Urinary bladder (tissue), 3 donors: ENCODE measurements at regions not wholly inside any gene's neighbourhood (a gene's known extent, or its start where the extent isn't known, plus 50 kb on each side); places are given as distances from the start of the nearest gene placed in this dataset.

ENCODE experiments used
- DNase-seq: peaks from one replicate; pipeline ENCODE4 v3.0.0-alpha.2; 2015; ENCODE audit errors: extremely low spot score
- H3K27ac ChIP-seq: one replicate; pipeline ENCODE4 v1.5.1; 2013; ENCODE audit warnings: low read depth, mild to moderate bottlenecking, moderate library complexity
- H3K36me3 ChIP-seq: one replicate; pipeline ENCODE4 v1.6.1; 2013; ENCODE audit warnings: mild to moderate bottlenecking, moderate library complexity; ENCODE audit not compliant: insufficient read depth
- H3K4me1 ChIP-seq: one replicate; pipeline ENCODE4 v1.6.1; 2013; ENCODE audit warnings: mild to moderate bottlenecking, moderate library complexity; ENCODE audit not compliant: insufficient read depth
- H3K4me3 ChIP-seq: one replicate; pipeline ENCODE4 v1.5.1; 2013; ENCODE audit warnings: low read depth, low read length
- WGBS: extraction: QIAGEN DNeasy Blood & Tissue Kit; methylation state at CpG from one replicate; pipeline ENCODE4 v1.1.7; 2013; 5-methylcytosine and 5-hydroxymethylcytosine counted together
- donor health status: healthy with polysubstance abuse.
- donor health status: healthy.

DNA sequence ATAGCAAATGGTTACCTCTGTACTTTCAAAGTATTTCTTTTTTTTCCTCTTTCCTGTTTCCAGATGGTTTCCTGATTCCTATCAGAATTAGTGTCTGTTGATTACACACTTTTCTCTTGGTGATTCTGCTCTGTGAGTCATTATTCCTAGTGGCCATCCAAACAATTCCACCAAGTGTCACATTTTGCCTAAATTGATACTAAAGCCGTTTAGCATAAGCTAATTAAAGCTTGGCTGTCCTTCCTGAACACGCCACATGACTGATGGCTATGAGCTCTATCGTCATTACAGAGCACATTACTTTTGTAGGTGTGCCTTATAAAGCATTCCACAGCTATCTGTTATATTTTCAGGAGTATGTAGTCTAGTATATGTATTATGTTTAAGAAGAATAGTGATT is 671.2 kb downstream of the CDH8 start:
- H3K4me3 ChIP-seq: no peak overlapping the region

DNA sequence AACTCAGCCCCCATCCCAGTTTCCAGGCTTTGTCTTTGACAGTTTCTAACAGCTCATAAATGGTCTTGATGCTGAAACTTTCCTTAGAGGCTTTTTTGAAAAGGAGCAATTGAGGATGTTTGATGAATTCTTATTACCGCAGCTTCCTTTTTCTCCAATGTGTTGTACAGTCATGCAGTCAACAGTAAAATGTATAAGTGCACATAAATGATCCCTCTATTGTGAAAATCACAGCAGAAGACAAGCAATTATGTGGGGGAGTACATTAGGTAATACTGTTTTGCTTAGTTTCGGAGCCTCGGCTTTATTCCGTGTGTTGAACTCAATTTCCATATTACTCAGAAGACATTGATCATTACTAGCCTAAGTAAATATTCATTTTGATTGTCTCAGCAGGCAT is 673.7 kb downstream of the CDH8 start:
- H3K27ac ChIP-seq: no peak overlapping the region
- DNase-seq: no peak
- H3K4me1 ChIP-seq: no peaks in the 10 kb centered on the region
- WGBS: 95% methylated on average over 4 of the region's 4 CpGs
- H3K4me3 ChIP-seq: no peak overlapping the region
- H3K36me3 ChIP-seq: no peaks in the 10 kb centered on the region

More for the DNA sequence above, 671.2 kb downstream of the CDH8 start:
- no peaks in the 10 kb centered on the region for H3K4me1 ChIP-seq
- WGBS: 63% methylated on average over 3 of the region's 3 CpGs
- no peaks in the 10 kb centered on the region for H3K36me3 ChIP-seq
- H3K27ac ChIP-seq: no peak overlapping the region
- DNase-seq: no peak

DNA sequence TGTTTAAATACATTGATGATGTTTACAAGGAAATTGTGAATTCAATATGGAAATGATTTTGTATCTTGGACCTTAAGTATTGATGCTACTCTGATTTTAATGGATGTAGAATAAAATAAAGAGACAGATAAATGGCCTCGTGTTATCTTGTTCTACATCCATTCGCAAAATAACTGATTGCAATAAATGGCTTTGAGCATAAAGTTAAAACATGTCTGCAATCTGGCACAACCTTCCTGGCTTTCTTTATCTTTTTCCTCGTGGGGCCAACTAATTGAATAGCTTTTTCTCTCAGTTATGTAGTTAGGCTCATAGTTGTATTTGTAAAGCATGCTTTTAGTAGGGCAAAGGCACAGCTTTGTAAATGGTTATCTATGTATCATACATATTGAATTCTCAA is 691.4 kb downstream of the CDH8 start:
- Histone ChIP-seq H3K4me3 (no peak overlapping the region), H3K36me3 (no peaks in the 10 kb centered on the region), H3K27ac (no peak overlapping the region), H3K4me1 (no peaks in the 10 kb centered on the region)
- 43% methylated on average over 3 of the region's 3 CpGs for WGBS
- no peak for DNase-seq

DNA sequence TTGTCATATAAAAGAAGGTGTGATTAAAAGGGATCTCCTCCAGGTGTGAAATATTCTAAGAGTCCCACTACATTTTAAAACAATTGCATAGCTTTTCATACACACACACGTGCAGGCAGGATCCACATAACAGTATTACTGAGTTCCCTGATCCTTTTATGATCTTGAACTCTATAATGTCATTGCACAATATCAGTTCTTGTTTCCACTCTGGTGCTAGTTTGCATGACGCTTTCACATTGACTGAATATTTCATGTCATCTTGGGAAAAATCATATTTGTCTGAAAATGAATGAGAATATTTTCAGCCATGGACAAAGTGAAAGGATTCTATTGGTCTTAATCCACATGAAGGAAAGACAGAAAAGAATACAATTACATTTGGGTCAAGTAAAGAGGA is 703.8 kb downstream of the CDH8 start:
- DNase-seq: no peak
- Histone ChIP-seq H3K4me1 (no peaks in the 10 kb centered on the region), H3K4me3 (no peak overlapping the region), H3K36me3 (no peaks in the 10 kb centered on the region), H3K27ac (no peak overlapping the region)
- WGBS: 60% methylated on average over 2 of the region's 2 CpGs

DNA sequence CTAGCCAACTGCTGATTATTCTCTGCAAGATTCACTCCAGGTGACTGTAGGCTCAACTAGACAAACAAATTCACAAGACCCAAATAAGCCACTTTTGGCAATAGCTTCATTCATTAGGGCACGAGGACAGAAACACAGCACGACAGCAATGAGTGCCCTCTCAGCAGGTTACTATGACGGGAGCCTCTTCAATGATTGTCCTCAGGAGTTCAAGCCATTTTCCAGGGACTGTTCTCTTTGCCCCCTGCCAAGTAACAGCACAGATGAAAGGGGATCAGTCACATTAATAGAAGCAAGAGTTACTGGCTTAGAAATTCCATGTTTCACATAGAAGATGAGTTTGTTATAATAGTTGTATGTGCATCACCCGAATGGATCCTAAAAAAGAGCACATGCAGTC is 712.2 kb downstream of the CDH8 start:
- H3K4me3 ChIP-seq: no peak overlapping the region
- 66% methylated on average over 4 of the region's 4 CpGs for WGBS
- H3K36me3 ChIP-seq: no peaks in the 10 kb centered on the region
- DNase-seq: no peak
- H3K4me1 ChIP-seq: no peaks in the 10 kb centered on the region
- no peak overlapping the region for H3K27ac ChIP-seq

DNA sequence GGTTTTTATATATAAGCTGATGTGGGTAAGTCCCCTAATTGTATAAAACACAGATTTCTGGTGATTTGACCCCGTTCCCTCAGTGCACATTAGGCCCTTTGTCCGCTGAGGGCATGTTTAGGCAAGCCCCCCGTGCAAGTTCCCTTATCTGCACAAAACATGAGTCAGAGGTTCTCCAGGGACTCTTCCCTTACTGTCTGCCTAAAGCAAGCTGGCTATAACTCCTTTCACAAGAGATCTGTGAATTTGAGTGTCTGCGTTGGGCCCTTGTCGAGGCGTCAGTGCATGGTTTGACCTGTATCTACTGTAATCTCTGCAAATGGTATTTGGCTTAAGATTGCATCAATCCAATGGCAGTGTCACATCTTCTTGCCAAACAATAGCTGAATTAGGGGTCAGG is 712.8 kb downstream of the CDH8 start:
- H3K27ac ChIP-seq: no peak overlapping the region
- no peaks in the 10 kb centered on the region for H3K36me3 ChIP-seq
- DNase-seq: no peak
- no peaks in the 10 kb centered on the region for H3K4me1 ChIP-seq
- WGBS: 57% methylated on average over 6 of the region's 6 CpGs
- no peak overlapping the region for H3K4me3 ChIP-seq

DNA sequence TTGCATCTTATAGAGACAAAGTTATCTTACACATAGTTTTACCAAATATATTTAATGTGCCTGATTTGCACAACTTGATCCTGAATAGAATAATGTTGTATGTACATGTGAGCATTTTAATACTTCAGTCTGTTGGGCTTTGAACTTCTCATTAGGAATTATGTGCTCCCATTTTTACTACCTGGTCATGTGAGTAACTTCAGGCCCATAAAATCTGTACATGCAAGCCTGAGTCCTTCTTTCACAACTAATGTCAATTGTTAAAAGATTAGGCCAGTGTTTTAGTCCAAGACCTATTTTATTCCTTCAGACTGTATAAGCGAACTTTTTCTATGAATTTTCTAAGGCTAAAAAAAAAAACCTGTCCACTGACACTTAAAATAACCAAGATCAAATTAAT is 715.4 kb downstream of the CDH8 start:
- no peak for DNase-seq
- no peak overlapping the region for H3K27ac ChIP-seq
- 76% methylated on average over 1 of the region's 1 CpG for WGBS
- no peaks in the 10 kb centered on the region for H3K36me3 ChIP-seq
- no peaks in the 10 kb centered on the region for H3K4me1 ChIP-seq
- no peak overlapping the region for H3K4me3 ChIP-seq

DNA sequence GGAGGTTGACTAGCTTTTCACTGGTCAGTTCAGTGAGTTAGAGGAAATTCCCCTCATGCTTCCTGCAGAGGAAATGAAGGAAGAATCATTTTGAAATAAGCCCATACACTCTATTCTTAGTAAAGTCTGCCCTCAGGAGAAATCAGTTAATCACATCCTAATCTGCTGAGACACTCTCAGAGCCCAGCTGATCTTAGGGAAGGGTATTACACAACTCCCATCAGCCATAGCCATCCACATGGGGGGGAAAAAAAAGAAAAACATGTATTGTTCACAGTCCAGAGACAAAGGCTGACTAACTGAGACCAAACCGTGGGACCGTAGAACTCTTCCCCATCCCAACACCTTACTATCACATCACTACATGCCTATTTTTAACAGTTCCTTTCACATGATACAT is 722.3 kb downstream of the CDH8 start:
- Histone ChIP-seq H3K4me1 (no peaks in the 10 kb centered on the region), H3K36me3 (no peaks in the 10 kb centered on the region), H3K27ac (no peak overlapping the region), H3K4me3 (no peak overlapping the region)
- 89% methylated on average over 2 of the region's 2 CpGs for WGBS
- DNase-seq: no peak

DNA sequence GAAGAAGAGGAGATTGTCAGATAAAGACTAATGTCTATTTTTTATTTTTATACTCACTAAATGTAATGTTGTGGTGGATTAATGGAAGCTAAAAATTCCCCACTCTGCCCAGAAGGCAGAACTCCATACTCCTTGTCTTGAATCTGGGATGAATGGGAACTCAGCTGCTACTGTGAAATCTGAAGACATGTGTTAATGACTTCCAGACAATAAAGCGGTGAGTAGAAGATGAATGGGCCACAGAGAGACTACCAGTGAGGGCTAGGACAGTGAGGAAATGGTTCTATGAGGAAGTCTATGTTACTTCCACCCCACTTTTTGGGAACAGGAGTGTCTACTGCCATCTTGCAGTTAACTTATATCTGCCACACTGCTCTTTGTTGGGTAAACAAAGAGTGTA is 726.9 kb downstream of the CDH8 start:
- H3K4me3 ChIP-seq: no peak overlapping the region
- H3K4me1 ChIP-seq: no peaks in the 10 kb centered on the region
- H3K36me3 ChIP-seq: no peaks in the 10 kb centered on the region
- 80% methylated on average over 1 of the region's 1 CpG for WGBS
- H3K27ac ChIP-seq: no peak overlapping the region
- DNase-seq: no peak

DNA sequence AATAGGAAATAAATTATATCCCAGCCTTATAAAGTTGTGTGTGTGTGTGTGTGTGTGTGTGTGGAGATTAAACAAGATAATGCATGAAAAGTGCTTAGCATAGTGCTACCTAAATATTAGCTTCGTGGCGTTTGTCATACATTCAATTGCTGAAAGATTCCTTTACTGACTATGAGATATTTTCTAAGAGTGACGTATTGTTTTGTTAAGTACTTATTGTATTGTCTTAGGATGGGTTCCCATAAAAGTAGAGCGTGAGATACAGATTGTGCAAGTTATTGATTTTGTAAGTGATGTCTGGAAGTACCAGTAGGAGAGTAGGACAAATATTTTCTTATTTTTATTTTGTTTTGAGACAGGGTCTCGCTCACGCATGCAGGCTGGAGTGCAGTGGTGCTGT is 730.0 kb downstream of the CDH8 start:
- 89% methylated on average over 6 of the region's 6 CpGs for WGBS
- no peaks in the 10 kb centered on the region for H3K36me3 ChIP-seq
- H3K4me1 ChIP-seq: no peaks in the 10 kb centered on the region
- H3K27ac ChIP-seq: no peak overlapping the region
- H3K4me3 ChIP-seq: no peak overlapping the region
- DNase-seq: no peak

DNA sequence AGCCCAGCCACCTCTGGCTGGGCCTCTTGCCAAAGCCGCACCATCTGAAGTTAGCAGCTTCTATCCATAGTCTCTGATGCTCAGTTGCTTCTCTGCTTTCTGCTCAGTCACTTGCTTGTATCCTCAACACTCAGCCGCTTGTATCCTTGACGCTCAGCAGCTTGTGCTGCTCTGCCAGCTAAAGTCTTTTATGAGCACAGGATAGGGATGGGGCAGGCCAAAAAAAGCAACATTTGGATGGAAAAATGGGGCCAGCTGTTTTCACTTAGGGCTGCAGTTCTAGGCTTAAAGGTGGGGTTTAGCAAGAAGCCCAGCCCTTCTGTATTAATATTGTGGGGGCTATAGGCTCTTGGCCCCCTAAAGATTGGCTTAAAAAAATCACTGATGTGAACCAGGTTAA is 739.4 kb downstream of the CDH8 start:
- peak; percentile 17 for DNase-seq
- no peak overlapping the region for H3K4me3 ChIP-seq
- WGBS: 36% methylated on average over 3 of the region's 3 CpGs
- H3K4me1 ChIP-seq: no peaks in the 10 kb centered on the region
- no peak overlapping the region for H3K27ac ChIP-seq
- H3K36me3 ChIP-seq: no peaks in the 10 kb centered on the region

DNA sequence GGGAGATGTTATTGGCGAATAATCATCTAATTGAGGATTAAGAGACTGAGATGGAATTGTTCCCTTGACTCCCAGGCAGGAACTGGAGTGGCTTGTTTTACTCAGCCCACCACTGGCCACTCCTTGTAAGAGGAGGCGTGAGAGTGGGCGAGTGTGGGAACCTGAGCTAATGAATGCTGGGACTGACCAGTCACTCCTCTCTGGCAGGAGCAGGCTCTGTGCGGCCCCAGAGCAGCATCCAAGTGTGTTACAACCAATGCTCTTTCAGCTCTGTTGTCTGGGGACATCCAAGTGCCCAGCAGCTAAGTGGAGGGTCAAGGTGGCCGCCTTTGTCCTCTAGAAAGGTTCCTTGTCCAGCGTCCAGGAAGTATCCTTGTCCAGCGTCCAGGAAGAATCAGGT is 739.9 kb downstream of the CDH8 start:
- H3K4me1 ChIP-seq: no peaks in the 10 kb centered on the region
- no peak overlapping the region for H3K27ac ChIP-seq
- no peak for DNase-seq
- no peaks in the 10 kb centered on the region for H3K36me3 ChIP-seq
- H3K4me3 ChIP-seq: no peak overlapping the region
- WGBS: 82% methylated on average over 7 of the region's 7 CpGs

DNA sequence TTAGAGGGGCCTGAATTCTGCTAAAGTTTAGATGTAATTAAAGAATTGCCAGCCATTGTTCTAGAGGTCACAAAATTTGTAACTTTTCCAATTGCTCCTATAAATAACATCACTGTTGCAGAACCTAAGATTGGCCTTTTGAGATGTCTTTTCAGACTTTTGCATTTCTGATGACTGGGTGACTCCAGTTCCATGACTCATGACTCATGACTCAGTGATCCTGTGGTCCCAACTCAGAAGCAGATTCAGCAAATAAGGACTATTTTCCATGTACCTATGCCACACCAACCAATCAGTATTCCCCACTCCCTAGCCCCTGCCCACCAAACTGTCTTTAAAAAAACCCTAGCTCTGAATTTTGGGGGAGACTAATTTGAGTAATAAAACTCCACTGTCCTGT is 740.9 kb downstream of the CDH8 start:
- DNase-seq: no peak
- Histone ChIP-seq H3K27ac (no peak overlapping the region), H3K4me3 (no peak overlapping the region), H3K36me3 (no peaks in the 10 kb centered on the region), H3K4me1 (no peaks in the 10 kb centered on the region)

DNA sequence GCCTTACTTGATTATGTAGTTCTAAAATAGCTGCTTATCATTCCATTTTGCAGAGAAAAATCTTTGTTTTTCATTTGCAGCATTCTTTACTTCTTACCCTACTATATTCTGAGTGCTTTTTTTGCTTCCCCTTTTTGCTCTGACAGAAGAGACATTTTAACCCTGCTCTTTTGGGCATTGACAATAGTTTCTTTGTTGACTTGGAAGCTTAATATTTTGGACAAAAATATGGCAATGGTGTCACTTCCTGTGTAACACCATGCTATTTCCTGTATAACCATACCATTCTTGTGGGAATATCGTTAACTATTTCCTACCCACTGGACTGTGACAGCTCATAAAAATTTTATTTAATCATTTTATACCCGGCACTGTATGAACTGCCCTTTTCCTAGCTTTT is 747.1 kb downstream of the CDH8 start:
- H3K4me3 ChIP-seq: no peak overlapping the region
- 56% methylated on average over 2 of the region's 2 CpGs for WGBS

DNA sequence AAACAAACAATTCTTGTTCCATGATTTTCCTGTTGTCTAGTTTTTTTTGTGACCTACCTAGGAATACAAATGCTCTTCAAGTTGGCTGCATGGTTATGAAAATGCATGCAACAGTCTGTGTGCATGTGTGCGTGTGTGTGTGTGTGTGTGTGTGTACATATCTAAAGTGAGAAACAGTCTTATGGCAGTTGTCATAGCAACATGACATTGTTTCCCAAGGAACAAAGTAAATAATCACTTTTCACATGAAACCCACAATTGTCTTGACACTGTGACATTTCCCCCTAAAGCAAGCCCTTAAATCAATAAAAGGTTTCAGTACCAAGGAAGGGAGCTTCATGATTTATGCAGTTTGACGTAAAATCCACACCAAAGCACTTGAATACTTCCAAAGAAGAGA is 758.4 kb downstream of the CDH8 start:
- Histone ChIP-seq H3K27ac (no peak overlapping the region), H3K36me3 (no peaks in the 10 kb centered on the region), H3K4me1 (no peaks in the 10 kb centered on the region), H3K4me3 (no peak overlapping the region)
- 77% methylated on average over 2 of the region's 2 CpGs for WGBS
- no peak for DNase-seq

More for the DNA sequence above, 747.1 kb downstream of the CDH8 start:
- no peak overlapping the region for H3K27ac ChIP-seq
- no peaks in the 10 kb centered on the region for H3K4me1 ChIP-seq
- no peaks in the 10 kb centered on the region for H3K36me3 ChIP-seq
- no peak for DNase-seq
